Natural killer cell (primary cell): ENCODE measurements at regions not wholly inside any gene's neighbourhood (a gene's known extent, or its start where the extent isn't known, plus 50 kb on each side); places are given as distances from the start of the nearest gene placed in this dataset.

Source experiments
- ATAC-seq, 3 donors: fragments of 150-1000 bp in 2 of 3; fragments of 200-7000 bp in 1 of 3; cut with Tn5 transposase; 1 replicate in 1 of 3; 2 replicates in 2 of 3; pipeline ENCODE4 v1.10.0; 2021; ENCODE audit warnings: mild to moderate bottlenecking in 2 of 3, moderate library complexity in 2 of 3
- DNase-seq, 2 donors: peaks; one replicate each; pipeline versions ENCODE4 v3.0.0 to v3.0.0-alpha.2; 2013 to 2021; ENCODE audit warnings: mixed read lengths in 1 of 2
- H3K27ac ChIP-seq: one replicate; pipeline ENCODE4 v1.5.1; 2013; ENCODE audit warnings: mild to moderate bottlenecking, low read length
- H3K27me3 ChIP-seq: one replicate; pipeline ENCODE4 v1.6.1; 2013; ENCODE audit warnings: low read length; ENCODE audit not compliant: control insufficient read depth, insufficient read depth
- H3K36me3 ChIP-seq: one replicate; pipeline ENCODE4 v1.6.1; 2013; ENCODE audit warnings: low read length; ENCODE audit not compliant: control insufficient read depth, insufficient read depth
- H3K4me1 ChIP-seq: one replicate; pipeline ENCODE4 v1.6.1; 2013; ENCODE audit warnings: low read length; ENCODE audit not compliant: control insufficient read depth, insufficient read depth
- H3K4me3 ChIP-seq: one replicate; pipeline ENCODE4 v1.5.1; 2013; ENCODE audit warnings: low read length
- H3K9me3 ChIP-seq: one replicate; pipeline ENCODE4 v1.6.1; 2013; ENCODE audit warnings: low read length; ENCODE audit not compliant: control insufficient read depth, insufficient read depth
- H3K27ac Mint-ChIP-seq, 2 donors: one replicate each; pipeline ENCODE4 v1.8.0; 2022; ENCODE audit warnings: mild to moderate bottlenecking in 2 of 2, mixed read lengths in 2 of 2, moderate library complexity in 1 of 2
- H3K27me3 Mint-ChIP-seq, 2 donors: one replicate each; pipeline ENCODE4 v1.8.0; 2022; ENCODE audit warnings: low read depth in 2 of 2, mixed read lengths in 2 of 2
- H3K36me3 Mint-ChIP-seq: one replicate; pipeline ENCODE4 v1.8.0; 2022; ENCODE audit warnings: mixed read lengths
- H3K4me1 Mint-ChIP-seq, 2 donors: one replicate each; pipeline ENCODE4 v1.8.0; 2022; ENCODE audit warnings: mixed read lengths in 2 of 2
- H3K4me3 Mint-ChIP-seq: one replicate; pipeline ENCODE4 v1.8.0; 2022; ENCODE audit warnings: mild to moderate bottlenecking, moderate library complexity, mixed read lengths
- H3K9me3 Mint-ChIP-seq, 2 donors: one replicate each; pipeline ENCODE4 v1.8.0; 2022; ENCODE audit warnings: mixed read lengths in 2 of 2
- CTCF ChIP-seq: fragments of 200-600 bp; IDR thresholded peaks from one replicate; pipeline ENCODE4 v1.8.0; 2022; ENCODE audit warnings: antibody characterized with exemption
- WGBS: methylation state at CpG from one replicate; pipeline ENCODE4 v1.1.7; 2013; ENCODE audit warnings: missing lambda C conversion rate; ENCODE audit not compliant: insufficient coverage; 5-methylcytosine and 5-hydroxymethylcytosine counted together
- intact Hi-C: fragments of 100-400 bp; cut with micrococcal nuclease; formaldehyde crosslinking; loops from one replicate; pipeline ENCODE4 v1.14.2; 2022

GRCh38 chr19:5287066-5287465 lies 53.5 kb downstream of the PTPRS start:
- Mint-ChIP-seq H3K9me3 (no peaks in the 10 kb centered on the region), H3K36me3 (no peaks in the 10 kb centered on the region), H3K4me1 (peaks cover 5 to 17% of the 10 kb centered on the region in 2 donors), H3K4me3 (no peak overlapping the region), H3K27me3 (peaks cover 9 to 14% of the 10 kb centered on the region in 2 donors), H3K27ac (no peak overlapping the region)
- no peak for ATAC-seq
- no peak overlapping the region for H3K27ac ChIP-seq
- peaks cover 11% of the 10 kb centered on the region for H3K4me1 ChIP-seq
- H3K36me3 ChIP-seq: no peaks in the 10 kb centered on the region
- peaks cover 3% of the 10 kb centered on the region for H3K9me3 ChIP-seq
- H3K4me3 ChIP-seq: no peak overlapping the region
- peaks cover 7% of the 10 kb centered on the region for H3K27me3 ChIP-seq
- intact Hi-C loops: no loop called here
- DNase-seq: no peak
- no peak for TF ChIP-seq CTCF
- 58% methylated on average over 5 of the region's 5 CpGs for WGBS

DNA sequence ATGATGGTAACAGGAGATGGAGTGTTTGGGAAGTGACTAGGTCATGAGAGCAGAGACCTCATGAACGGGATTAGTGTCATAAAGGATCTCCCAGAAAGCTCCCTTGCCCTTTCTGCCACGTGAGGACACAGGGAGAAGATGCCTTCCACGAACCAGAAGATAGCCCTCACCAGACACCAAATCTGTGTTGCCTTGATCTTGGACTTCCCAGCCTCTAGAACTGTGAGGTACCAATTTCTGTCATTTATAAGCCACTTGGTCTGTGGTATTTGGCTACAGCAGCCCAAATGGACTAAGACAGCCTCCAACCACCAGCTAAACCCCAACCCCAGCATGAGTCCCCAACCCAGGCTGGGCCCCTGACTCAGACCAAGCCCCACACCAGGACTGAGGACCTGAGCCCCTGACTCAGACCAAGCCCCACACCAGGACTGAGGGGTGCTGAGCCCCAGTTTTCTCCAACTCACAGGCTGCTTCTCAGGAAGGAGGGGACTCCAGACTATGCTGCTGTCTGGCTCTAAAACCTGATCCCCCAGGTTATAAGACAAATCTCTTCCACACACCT lies 54.1 kb downstream of the PTPRS start:
- Histone ChIP-seq H3K9me3 (peaks cover 3% of the 10 kb centered on the region), H3K27ac (no peak overlapping the region), H3K27me3 (peaks cover 2% of the 10 kb centered on the region), H3K4me1 (peaks cover 8% of the 10 kb centered on the region), H3K4me3 (no peak overlapping the region), H3K36me3 (no peaks in the 10 kb centered on the region)
- no peak for TF ChIP-seq CTCF
- no peak for ATAC-seq
- H3K4me1 Mint-ChIP-seq: peaks cover 0 to 11% of the 10 kb centered on the region in 2 donors
- no peak overlapping the region for H3K27ac Mint-ChIP-seq
- no peaks in the 10 kb centered on the region for H3K36me3 Mint-ChIP-seq
- no peak overlapping the region for H3K4me3 Mint-ChIP-seq
- DNase-seq: no peak
- H3K27me3 Mint-ChIP-seq: peaks cover 4 to 10% of the 10 kb centered on the region in 2 donors
- WGBS: 69% methylated on average over 3 of the region's 3 CpGs
- no peaks in the 10 kb centered on the region for H3K9me3 Mint-ChIP-seq
- intact Hi-C loops: no loop called here

DNA sequence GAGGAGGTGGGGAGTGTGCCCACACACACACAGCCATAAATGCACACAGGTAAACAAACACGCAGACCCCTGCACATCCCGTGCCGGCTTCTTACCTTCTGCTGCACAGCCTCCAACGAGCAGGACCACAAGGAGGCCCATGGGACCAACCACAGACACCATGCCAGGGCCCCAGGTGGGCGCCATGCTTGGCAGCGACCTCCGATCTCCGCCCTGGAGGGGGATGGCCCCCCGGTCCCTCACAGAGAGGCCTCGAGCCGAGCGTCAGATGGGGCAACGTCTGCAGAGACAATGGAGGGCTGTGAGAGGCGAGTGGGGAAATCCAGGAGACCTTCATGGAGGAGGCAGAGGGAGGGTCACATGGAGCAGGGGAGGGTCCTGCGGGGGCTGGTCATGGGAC lies 54.7 kb downstream of the PTPRS start:
- Mint-ChIP-seq H3K36me3 (no peaks in the 10 kb centered on the region), H3K27me3 (peaks cover 0 to 7% of the 10 kb centered on the region in 2 donors), H3K27ac (no peak overlapping the region), H3K4me1 (peaks cover 0 to 10% of the 10 kb centered on the region in 2 donors), H3K9me3 (no peaks in the 10 kb centered on the region), H3K4me3 (no peak overlapping the region)
- Histone ChIP-seq H3K27me3 (no peaks in the 10 kb centered on the region), H3K9me3 (peaks cover 3% of the 10 kb centered on the region), H3K4me1 (peaks cover 8% of the 10 kb centered on the region), H3K27ac (no peak overlapping the region), H3K36me3 (no peaks in the 10 kb centered on the region), H3K4me3 (no peak overlapping the region)
- DNase-seq: no peak
- no peak for TF ChIP-seq CTCF
- no peak for ATAC-seq
- WGBS: 89% methylated on average over 15 of the region's 15 CpGs
- intact Hi-C loops: no loop called here

DNA sequence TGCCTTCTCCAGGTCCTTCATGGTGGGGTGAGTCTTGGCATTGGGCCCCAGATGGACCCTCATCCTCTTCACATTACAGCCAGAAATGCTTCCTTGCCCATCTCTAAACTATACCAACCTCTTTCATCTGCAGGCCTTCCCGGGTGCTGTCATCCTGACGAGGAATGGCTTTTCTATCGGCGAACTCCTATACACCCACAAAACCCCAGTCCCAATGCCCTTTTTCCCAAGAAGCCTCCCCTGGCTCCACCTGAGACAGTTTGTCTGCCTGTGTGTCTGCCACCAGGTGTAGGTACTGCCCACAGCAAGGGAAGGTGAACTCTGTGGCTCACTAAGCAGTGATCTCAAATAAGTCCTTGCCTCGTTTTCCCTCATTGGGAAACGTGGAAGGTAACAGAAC lies 55.3 kb downstream of the PTPRS start:
- Mint-ChIP-seq H3K4me3 (no peak overlapping the region), H3K9me3 (no peaks in the 10 kb centered on the region), H3K27me3 (peaks cover 0 to 7% of the 10 kb centered on the region in 2 donors), H3K27ac (no peak overlapping the region), H3K36me3 (no peaks in the 10 kb centered on the region), H3K4me1 (peaks cover 0 to 10% of the 10 kb centered on the region in 2 donors)
- TF ChIP-seq CTCF: no peak
- H3K9me3 ChIP-seq: peaks cover 3% of the 10 kb centered on the region
- intact Hi-C loops: no loop called here
- DNase-seq: no peak
- H3K27ac ChIP-seq: no peak overlapping the region
- no peak overlapping the region for H3K4me3 ChIP-seq
- H3K27me3 ChIP-seq: no peaks in the 10 kb centered on the region
- 90% methylated on average over 6 of the region's 6 CpGs for WGBS
- no peak for ATAC-seq
- no peaks in the 10 kb centered on the region for H3K36me3 ChIP-seq
- H3K4me1 ChIP-seq: peaks cover 8% of the 10 kb centered on the region
